ENCODE measurements at regions not wholly inside any gene's neighbourhood (a gene's known extent, or its start where the extent isn't known, plus 50 kb on each side); places are given as distances from the start of the nearest gene placed in this dataset.
"Not testable (repeated sequence)": the region's sequence is repeated elsewhere in the genome, so short reads cannot be mapped to it uniquely, and the experiment has no call there.

GRCh38 chr1:114251573-114251939 is 97.9 kb upstream of the SYT6 start:
- no peak overlapping the region for H3K27ac ChIP-seq (ENCODE audit: low read depth, low read length)
- H3K27me3 ChIP-seq (ENCODE audit: control insufficient read depth, insufficient read depth, low read length): peaks cover 8% of the 10 kb centered on the region; the same call in 1 of the 2 replicates
- no peaks in the 10 kb centered on the region for H3K36me3 ChIP-seq (ENCODE audit: control insufficient read depth, insufficient read depth, low read length)
- no peak overlapping the region for H3K9ac ChIP-seq (ENCODE audit: low read depth, low read length)
- H3K4me3 ChIP-seq (ENCODE audit: low read depth, low read length): no peak overlapping the region
- peaks cover 8% of the 10 kb centered on the region for H3K9me3 ChIP-seq (ENCODE audit: control insufficient read depth, insufficient read depth, low read length)
- H3K4me1 ChIP-seq (ENCODE audit: control insufficient read depth, insufficient read depth, low read length): no peaks in the 10 kb centered on the region; the same call in 1 of the 2 replicates

- no peaks in the 10 kb centered on the region for H3K36me3 ChIP-seq (ENCODE audit: control insufficient read depth, insufficient read depth, low read length)
- peaks cover 1% of the 10 kb centered on the region; the same call in 1 of the 2 replicates for H3K27me3 ChIP-seq (ENCODE audit: control insufficient read depth, insufficient read depth, low read length)
- no peak overlapping the region for H3K27ac ChIP-seq (ENCODE audit: low read depth, low read length)
- H3K9ac ChIP-seq (ENCODE audit: low read depth, low read length): no peak overlapping the region
- no peak overlapping the region for H3K4me3 ChIP-seq (ENCODE audit: low read depth, low read length)
- peaks cover 8% of the 10 kb centered on the region for H3K9me3 ChIP-seq (ENCODE audit: control insufficient read depth, insufficient read depth, low read length)
- no peaks in the 10 kb centered on the region; the same call in 1 of the 2 replicates for H3K4me1 ChIP-seq (ENCODE audit: control insufficient read depth, insufficient read depth, low read length)
Observed at GRCh38 chr1:114250683-114251572, 97.3 kb upstream of the SYT6 start.

- Histone ChIP-seq H3K9me3 (ENCODE audit: control insufficient read depth, insufficient read depth, low read length) (peaks cover 8% of the 10 kb centered on the region), H3K27ac (ENCODE audit: low read depth, low read length) (no peak overlapping the region), H3K36me3 (ENCODE audit: control insufficient read depth, insufficient read depth, low read length) (no peaks in the 10 kb centered on the region), H3K4me1 (ENCODE audit: control insufficient read depth, insufficient read depth, low read length) (no peaks in the 10 kb centered on the region; the same call in 1 of the 2 replicates), H3K27me3 (ENCODE audit: control insufficient read depth, insufficient read depth, low read length) (no peaks in the 10 kb centered on the region; the same call in 1 of the 2 replicates), H3K9ac (ENCODE audit: low read depth, low read length) (no peak overlapping the region), H3K4me3 (ENCODE audit: low read depth, low read length) (no peak overlapping the region)
Observed at GRCh38 chr1:114249691-114250090, 96.0 kb upstream of the SYT6 start.

GRCh38 chr1:114248162-114248561 is 94.5 kb upstream of the SYT6 start:
- Histone ChIP-seq H3K4me1 (ENCODE audit: control insufficient read depth, insufficient read depth, low read length) (no peaks in the 10 kb centered on the region; the same call in 1 of the 2 replicates), H3K27ac (ENCODE audit: low read depth, low read length) (no peak overlapping the region), H3K9ac (ENCODE audit: low read depth, low read length) (no peak overlapping the region), H3K4me3 (ENCODE audit: low read depth, low read length) (no peak overlapping the region), H3K27me3 (ENCODE audit: control insufficient read depth, insufficient read depth, low read length) (no peaks in the 10 kb centered on the region; the same call in 1 of the 2 replicates), H3K36me3 (ENCODE audit: control insufficient read depth, insufficient read depth, low read length) (no peaks in the 10 kb centered on the region), H3K9me3 (ENCODE audit: control insufficient read depth, insufficient read depth, low read length) (no peaks in the 10 kb centered on the region)

GRCh38 chr1:114242531-114243210 is 89.0 kb upstream of the SYT6 start:
- not testable (repeated sequence) for H3K27ac ChIP-seq (ENCODE audit: low read depth, low read length); H3K36me3 ChIP-seq (ENCODE audit: control insufficient read depth, insufficient read depth, low read length); H3K9ac ChIP-seq (ENCODE audit: low read depth, low read length); H3K4me3 ChIP-seq (ENCODE audit: low read depth, low read length); H3K4me1 ChIP-seq (ENCODE audit: control insufficient read depth, insufficient read depth, low read length); H3K27me3 ChIP-seq (ENCODE audit: control insufficient read depth, insufficient read depth, low read length); H3K9me3 ChIP-seq (ENCODE audit: control insufficient read depth, insufficient read depth, low read length)

GRCh38 chr1:114238053-114238452 is 84.4 kb upstream of the SYT6 start:
- Histone ChIP-seq H3K9ac (ENCODE audit: low read depth, low read length) (no peak overlapping the region), H3K27ac (ENCODE audit: low read depth, low read length) (no peak overlapping the region), H3K27me3 (ENCODE audit: control insufficient read depth, insufficient read depth, low read length) (no peaks in the 10 kb centered on the region), H3K4me3 (ENCODE audit: low read depth, low read length) (no peak overlapping the region), H3K36me3 (ENCODE audit: control insufficient read depth, insufficient read depth, low read length) (no peaks in the 10 kb centered on the region), H3K9me3 (ENCODE audit: control insufficient read depth, insufficient read depth, low read length) (peaks cover 5% of the 10 kb centered on the region), H3K4me1 (ENCODE audit: control insufficient read depth, insufficient read depth, low read length) (no peaks in the 10 kb centered on the region)

GRCh38 chr1:114236517-114236916 is 82.8 kb upstream of the SYT6 start:
- Histone ChIP-seq H3K4me3 (ENCODE audit: low read depth, low read length) (no peak overlapping the region), H3K27ac (ENCODE audit: low read depth, low read length) (no peak overlapping the region)

GRCh38 chr1:114235960-114236359 is 82.3 kb upstream of the SYT6 start:
- H3K36me3 ChIP-seq (ENCODE audit: control insufficient read depth, insufficient read depth, low read length): no peaks in the 10 kb centered on the region
- no peaks in the 10 kb centered on the region for H3K4me1 ChIP-seq (ENCODE audit: control insufficient read depth, insufficient read depth, low read length)
- no peak overlapping the region for H3K27ac ChIP-seq (ENCODE audit: low read depth, low read length)
- H3K4me3 ChIP-seq (ENCODE audit: low read depth, low read length): no peak overlapping the region
- H3K27me3 ChIP-seq (ENCODE audit: control insufficient read depth, insufficient read depth, low read length): no peaks in the 10 kb centered on the region
- no peak overlapping the region for H3K9ac ChIP-seq (ENCODE audit: low read depth, low read length)
- peaks cover 5% of the 10 kb centered on the region for H3K9me3 ChIP-seq (ENCODE audit: control insufficient read depth, insufficient read depth, low read length)

More at GRCh38 chr1:114236517-114236916, 82.8 kb upstream of the SYT6 start:
- no peaks in the 10 kb centered on the region for H3K27me3 ChIP-seq (ENCODE audit: control insufficient read depth, insufficient read depth, low read length)
- no peaks in the 10 kb centered on the region for H3K4me1 ChIP-seq (ENCODE audit: control insufficient read depth, insufficient read depth, low read length)
- peaks cover 5% of the 10 kb centered on the region for H3K9me3 ChIP-seq (ENCODE audit: control insufficient read depth, insufficient read depth, low read length)
- no peak overlapping the region for H3K9ac ChIP-seq (ENCODE audit: low read depth, low read length)
- no peaks in the 10 kb centered on the region for H3K36me3 ChIP-seq (ENCODE audit: control insufficient read depth, insufficient read depth, low read length)

GRCh38 chr1:114235281-114235680 is 81.6 kb upstream of the SYT6 start:
- Histone ChIP-seq H3K27ac (ENCODE audit: low read depth, low read length) (no peak overlapping the region), H3K27me3 (ENCODE audit: control insufficient read depth, insufficient read depth, low read length) (no peaks in the 10 kb centered on the region), H3K36me3 (ENCODE audit: control insufficient read depth, insufficient read depth, low read length) (no peaks in the 10 kb centered on the region)

GRCh38 chr1:114234408-114235124 is 80.9 kb upstream of the SYT6 start:
- H3K27me3 ChIP-seq (ENCODE audit: control insufficient read depth, insufficient read depth, low read length): peaks cover 5% of the 10 kb centered on the region
- no peaks in the 10 kb centered on the region for H3K4me1 ChIP-seq (ENCODE audit: control insufficient read depth, insufficient read depth, low read length)

More at GRCh38 chr1:114235281-114235680, 81.6 kb upstream of the SYT6 start:
- Histone ChIP-seq H3K4me1 (ENCODE audit: control insufficient read depth, insufficient read depth, low read length) (no peaks in the 10 kb centered on the region), H3K4me3 (ENCODE audit: low read depth, low read length) (no peak overlapping the region), H3K9ac (ENCODE audit: low read depth, low read length) (no peak overlapping the region), H3K9me3 (ENCODE audit: control insufficient read depth, insufficient read depth, low read length) (peaks cover 5% of the 10 kb centered on the region)

More at GRCh38 chr1:114234408-114235124, 80.9 kb upstream of the SYT6 start:
- H3K36me3 ChIP-seq (ENCODE audit: control insufficient read depth, insufficient read depth, low read length): no peaks in the 10 kb centered on the region
- no peak overlapping the region for H3K9ac ChIP-seq (ENCODE audit: low read depth, low read length)
- H3K27ac ChIP-seq (ENCODE audit: low read depth, low read length): no peak overlapping the region
- H3K4me3 ChIP-seq (ENCODE audit: low read depth, low read length): no peak overlapping the region
- H3K9me3 ChIP-seq (ENCODE audit: control insufficient read depth, insufficient read depth, low read length): no peaks in the 10 kb centered on the region

Data from HUES48 (cell line).